Stimulated activated CD8-positive, alpha-beta memory T cell treated with anti-CD3 and anti-CD28 coated beads, Interleukin-15, amount 100 ng/mL, for 1 hour (primary cell): ENCODE measurements at regions not wholly inside any gene's neighbourhood (a gene's known extent, or its start where the extent isn't known, plus 50 kb on each side); places are given as distances from the start of the nearest gene placed in this dataset.

ENCODE experiments used
- DNase-seq: peaks from one replicate; pipeline ENCODE4 v3.0.0-alpha.2; 2020; ENCODE audit warnings: low read depth

DNA sequence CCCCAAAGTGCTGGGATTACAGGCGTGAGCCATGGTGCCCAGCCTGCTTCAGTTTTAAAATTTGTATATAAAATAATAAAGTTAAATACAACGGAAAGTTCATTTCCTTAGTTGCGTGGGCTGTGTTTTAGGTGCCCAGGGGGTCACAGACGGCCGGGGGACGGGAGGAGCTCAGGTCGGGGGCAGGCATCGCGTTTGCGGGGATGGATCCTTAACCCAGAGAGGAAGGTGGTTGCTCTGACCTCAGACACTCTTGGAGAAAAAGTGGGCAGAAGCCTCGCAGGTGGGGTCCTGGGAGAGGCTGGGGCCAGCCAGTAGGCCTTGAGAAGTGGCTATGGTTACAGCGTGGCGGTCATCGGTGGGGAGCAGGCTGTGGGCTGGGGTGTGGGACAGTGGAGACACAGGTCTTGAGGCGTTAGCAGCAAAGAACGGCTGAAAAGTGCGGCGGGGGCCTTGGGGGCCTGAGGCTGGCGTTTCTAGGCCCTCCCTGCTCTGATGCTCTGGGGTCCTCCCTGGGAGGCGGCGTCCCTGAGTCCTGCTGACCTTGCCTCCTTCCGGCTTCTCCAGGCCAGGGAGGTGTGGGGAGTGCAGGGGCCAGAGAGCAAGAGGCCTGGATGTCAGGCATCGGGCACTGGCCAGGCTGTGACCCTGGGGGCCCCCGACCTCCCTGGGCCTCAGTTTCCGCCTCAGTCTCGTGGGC, 54.4 kb downstream of the UNCX start:
- no peak for DNase-seq

DNA sequence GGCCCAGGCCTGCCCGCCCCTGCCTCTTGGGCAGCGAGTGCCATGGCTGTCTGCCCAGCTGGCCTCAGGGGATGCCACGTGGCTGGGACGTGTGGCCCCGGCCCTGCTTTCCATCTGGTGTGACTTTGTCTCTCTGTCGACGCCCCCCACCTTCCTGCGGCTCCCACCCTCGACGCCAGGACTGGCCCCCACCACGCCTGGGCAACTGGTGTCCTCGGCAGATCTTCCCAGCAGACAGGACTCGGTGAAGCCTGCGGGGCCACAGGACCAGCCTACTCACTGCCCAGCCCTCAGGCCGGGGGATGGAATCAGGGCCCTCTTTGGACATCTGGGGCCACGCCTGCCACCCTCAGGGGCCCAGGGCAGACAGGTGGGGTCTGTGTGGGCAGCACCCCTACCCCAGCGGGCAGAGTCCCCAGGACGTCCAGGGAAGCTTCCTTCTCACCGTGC, 55.1 kb downstream of the UNCX start:
- DNase-seq: no peak

DNA sequence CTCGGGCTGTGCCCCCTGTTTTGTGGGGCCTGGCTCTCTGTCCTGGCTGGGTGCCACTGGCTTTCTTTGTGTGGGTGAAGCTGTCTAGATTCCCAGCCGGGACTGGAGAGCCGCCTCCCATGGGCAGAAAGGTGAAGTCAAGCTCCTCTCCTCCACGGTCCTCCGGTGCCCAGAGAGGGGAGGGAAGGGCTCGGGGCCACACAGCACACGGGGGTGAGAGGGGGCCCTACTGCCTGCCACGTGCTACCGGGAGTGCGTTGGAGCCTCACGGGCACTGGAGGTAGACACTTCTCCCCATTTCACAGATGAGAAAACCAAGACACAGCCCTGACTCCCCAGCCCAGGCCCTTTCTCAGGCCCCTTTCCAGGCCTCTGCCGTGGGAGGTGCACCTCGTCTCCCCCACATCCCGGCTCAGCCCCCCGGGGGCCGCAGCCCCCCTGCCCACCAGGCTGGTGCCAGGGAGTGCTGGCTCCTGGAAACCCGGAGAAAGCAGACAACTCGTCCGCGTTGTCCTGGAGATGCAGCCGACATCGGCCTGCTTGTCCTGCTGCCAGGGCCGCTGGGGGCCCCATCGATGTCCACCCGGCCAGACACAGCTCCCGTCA, 55.8 kb downstream of the UNCX start:
- no peak for DNase-seq

DNA sequence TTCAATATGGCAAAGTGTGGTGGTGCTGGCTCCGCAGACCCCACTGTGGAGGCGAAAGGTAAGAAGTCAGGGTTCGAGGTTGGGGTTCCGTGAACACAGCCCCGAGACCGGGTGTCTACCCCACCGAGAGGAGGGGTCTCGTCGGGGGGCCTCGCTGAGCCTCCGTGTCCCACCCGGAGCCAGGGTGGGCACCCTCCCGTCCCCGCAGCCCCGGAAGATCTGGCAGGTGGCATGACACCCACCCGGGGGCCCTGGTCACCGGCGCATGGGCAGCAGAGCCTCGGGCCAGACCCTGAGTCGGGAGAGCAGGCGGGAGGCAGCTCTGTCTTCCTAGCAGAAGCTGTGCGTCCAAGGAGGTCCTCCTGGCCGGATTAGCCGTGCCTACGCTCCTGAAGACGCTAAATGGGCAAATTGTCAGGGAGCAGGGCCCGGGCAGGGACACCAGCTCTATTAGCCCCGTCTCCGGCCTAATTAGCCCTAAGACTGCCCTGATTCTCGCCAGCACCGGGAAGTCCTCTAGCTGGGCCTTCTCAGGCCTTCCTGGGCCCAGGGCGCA, 56.4 kb downstream of the UNCX start:
- no peak for DNase-seq

DNA sequence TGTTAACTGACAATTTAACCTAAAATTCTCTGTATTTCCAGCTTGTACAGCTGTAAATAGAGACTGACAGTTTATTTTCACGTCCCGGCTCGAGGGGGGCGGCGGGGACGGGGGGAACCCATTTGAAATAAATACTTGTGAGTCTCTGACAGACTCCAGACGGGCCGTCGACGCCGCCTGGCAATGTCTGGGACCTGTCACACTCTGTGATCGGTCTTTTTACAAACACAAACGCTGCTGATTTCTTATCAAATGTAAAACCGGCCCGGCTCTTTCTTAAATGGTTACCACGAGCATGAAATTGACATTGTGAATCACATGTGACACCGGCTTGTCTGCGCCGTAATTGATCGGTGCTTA, 57.0 kb downstream of the UNCX start:
- DNase-seq: no peak

DNA sequence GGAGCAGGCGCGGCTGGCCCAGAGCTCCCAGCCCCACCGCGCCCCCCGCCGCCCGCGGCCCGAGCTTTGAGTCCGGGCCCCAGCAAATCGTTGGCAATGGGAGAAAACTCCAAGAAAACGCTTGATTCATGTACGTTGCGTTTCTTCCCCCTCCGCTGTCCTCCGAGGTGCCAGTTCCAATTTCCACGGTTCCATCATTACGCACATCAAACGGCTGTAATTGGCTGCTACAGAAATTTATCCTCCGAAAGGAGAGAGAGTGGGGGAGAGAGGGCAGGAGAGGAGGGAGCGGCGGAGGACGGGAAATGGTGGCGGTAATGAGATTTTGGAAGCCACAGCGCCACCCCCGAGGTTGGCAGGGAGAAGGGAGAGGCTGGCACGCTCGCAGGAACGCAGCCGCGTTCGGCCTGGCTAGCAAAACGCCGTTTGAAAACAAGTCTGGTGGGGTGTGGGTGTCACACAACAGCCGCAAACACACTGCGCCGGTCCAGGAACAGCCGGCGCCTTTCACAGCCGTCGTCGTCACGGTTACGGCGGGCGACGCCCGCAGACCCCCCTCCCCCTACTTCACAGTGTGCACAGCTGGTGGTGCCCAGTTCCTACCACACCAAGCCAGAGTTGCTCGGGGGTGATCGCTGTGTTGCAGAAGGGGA, 57.5 kb downstream of the UNCX start:
- no peak for DNase-seq

DNA sequence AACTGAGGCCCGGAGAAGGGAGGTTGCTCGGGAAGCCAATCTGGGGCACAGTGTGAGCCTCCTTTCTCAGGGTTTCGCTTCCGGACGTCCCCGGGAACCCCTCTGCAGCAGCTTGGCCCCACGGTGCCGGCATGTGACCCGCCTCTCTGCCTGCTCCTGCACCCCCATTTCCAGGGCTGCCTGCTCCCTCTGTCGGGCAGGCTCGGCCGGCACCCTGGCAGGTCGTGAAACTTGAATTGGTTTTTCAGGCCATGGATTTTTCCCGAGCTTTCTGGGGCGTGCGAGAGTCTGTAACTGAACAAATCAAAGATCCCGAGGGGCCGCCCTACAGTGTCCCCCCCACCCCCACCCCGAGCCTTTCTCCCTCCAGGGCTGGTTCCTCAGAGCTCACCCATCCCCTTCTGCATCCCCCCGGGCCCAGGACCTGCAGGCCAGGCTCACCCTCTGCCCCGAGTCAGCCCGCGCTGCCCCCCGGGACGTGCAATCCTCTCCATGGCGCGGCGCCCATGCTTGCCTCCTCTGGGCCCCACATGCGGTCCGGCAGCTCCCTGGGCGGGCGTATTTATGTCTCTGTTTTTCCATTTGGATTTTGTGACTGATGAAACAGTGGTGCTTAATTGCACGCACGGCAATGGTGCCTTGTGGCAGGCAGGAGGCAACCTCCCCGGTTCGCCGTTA, 58.1 kb downstream of the UNCX start:
- DNase-seq: no peak

DNA sequence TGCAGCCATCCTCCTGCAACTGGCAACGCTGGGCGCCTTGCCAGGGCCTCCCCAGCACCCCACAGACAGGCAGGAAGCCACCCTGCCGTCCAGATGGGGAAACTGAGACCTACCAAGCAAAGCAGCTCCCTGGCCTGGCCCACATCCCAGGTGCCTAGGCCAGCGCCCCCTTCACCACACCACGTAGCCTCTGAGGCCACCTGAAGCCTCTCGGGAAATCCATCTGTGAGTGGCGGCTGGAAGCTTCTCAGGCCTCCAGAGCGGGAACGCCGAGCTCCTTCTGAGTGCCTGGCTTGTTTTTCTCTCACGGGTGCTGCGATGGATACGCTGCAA, 58.7 kb downstream of the UNCX start:
- DNase-seq: no peak

DNA sequence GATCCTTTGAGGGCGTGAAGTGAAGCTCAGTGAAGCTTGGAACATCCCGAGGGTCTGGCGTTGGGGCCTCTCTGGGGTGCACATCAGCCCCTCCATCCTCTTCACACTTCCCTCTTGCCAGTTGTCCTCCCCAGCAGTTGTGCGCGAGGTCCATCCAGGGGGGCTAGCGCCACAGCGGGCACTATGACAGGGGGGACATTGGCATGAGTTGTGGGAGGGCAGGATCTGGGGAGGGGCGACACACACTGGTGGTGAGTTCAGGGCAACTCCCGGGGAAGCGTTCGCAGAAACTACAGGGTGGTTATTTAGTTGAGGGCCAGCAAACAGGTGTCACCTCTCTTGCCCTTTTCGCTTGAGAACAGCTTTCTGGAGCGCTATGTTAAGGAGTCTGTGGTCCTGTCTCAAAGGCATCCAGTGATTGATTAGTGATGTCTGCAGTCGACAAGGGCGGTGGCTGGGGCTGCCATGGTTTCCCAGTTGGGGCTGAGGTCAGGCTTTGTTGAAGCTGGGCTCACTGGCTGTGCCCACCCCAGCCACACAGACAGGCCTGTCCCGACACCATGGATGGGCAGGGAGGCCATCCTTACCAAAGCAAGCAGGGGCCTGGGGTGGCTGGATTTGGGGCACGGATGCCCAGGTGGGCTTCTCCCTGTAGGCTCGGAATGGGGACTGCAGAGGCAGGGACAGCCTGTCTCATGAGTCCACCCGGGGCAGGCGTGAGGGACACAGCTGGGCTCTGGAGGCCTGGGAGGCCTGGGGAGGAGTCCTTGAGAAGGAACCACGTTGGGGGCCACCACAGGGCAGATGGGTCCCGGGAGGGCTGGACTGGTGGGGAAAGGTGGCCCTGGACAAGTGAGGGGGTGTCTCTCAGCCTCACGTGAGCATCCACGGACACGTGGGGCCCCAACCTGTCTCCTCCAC, 59.4 kb downstream of the UNCX start:
- no peak for DNase-seq

DNA sequence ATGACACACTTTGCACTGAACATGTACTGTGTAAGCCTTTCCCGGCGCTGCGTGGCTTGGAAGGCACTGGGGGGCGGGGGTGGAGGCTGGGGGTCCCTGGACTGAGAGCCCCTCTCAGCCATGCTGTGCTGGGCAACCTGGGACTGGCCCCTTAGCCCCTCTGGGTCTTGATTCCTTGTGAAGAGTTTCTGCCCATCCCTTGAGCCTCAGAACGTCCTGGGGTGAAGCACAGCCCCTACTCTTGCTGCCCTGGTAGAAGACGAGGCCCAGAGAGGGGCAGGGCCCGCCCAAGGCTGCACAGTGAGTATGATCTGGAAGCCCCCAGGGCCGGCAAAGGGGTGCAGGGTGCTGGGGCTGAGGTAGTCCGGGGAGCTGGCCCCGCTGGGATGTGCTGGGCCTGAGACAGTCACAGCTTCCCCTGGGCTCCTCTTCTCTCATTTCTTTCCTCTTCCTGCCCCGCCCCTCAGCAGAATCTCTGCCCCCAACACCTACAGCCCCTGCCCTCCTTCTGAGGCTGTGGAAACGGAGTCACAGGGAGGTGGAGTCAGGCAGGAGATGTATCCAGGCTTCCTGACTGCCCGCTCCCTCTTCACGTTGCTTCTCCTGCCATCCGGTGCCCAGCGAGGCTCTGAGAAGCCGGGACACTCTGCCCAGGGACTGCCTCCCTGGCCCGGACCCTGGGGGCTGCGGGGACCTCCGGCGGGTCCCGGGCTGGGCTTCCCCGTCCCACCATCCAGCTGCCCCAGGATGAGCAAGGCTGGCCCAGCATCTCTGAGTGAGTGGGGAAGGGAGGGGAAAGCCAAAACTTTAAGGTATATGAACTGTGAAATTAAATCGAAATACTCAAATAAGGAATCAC, 60.5 kb downstream of the UNCX start:
- no peak for DNase-seq

DNA sequence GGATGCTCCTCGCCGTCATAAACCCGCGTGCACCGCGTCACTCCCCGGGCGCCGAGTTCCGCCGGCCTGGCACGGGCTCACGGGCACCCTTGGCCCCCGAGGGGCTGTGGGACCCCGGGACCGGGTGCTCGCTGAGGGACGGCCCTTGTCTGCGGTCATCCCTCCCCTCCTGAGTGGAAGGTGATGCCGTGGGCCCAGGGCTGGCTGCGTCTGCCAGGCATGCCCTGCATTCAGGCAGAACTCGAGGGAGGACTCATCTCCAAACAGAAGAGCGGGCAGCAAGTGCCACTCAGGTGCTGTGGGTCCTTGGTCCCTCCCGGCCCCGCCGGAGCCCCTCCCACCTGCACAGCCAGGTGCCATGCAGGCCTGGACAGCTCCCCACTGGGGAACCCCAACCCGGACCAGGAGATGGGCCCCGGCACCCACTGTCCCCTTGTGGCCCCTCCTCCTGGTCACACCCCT, 61.3 kb downstream of the UNCX start:
- no peak for DNase-seq

DNA sequence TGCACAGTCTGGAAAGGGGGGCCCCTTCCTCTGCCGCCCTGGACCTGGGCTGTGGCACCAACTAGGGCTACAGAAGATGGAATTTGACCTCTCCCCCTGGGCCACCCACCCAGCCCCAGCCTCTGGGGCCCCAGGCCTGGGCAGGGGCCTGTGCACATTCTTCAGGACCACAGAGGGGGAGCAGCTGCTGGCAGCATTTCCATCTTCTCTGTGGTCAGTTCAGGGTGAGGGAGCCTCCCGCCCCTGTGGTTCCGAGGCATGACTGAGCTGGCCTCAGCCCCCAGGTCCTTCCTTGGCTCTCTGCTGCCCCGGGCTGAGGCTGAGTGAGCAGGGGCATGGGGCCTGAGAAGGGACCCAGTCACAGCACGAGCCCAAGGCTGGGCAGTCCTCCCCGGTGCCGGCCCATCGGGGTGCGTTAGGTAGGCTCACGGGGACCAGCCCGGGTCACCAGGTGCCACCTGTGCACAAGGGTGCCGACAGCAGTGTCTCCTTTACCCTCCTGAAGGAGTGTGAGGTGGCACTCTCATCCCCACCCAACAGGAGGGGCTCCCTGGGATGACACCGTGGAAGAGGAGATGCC, 63.2 kb downstream of the UNCX start:
- DNase-seq: no peak

DNA sequence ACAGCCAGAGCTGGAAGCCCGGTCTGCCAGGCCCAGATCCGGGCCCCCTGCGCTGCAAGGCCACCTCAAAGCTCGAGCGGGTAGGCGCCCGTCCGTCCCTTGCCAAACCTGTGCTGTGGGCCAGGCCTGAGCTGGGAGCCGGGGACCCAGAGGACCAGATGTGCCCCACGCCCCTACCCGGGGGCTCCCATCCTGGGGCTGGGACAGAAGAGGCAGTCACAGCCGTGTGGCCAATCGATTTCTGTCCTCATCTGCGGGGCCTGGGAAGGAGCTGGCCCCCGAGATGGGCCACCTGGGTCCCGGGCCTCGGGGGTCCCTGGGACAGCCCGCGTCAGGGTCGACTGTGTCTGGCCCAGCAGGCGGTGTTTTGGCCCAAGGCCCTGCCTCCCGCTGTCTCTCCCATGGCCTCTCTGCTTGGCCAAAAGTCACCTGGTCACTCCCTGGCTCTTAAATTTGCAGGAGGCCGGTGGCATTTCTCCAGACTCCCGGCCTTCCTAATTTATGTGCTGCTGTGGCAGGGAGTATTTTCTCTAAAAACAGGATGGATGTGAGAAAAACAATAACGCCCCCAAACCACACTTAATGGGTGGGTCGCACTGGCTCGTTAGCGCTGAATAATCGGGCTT, 63.8 kb downstream of the UNCX start:
- DNase-seq: no peak

DNA sequence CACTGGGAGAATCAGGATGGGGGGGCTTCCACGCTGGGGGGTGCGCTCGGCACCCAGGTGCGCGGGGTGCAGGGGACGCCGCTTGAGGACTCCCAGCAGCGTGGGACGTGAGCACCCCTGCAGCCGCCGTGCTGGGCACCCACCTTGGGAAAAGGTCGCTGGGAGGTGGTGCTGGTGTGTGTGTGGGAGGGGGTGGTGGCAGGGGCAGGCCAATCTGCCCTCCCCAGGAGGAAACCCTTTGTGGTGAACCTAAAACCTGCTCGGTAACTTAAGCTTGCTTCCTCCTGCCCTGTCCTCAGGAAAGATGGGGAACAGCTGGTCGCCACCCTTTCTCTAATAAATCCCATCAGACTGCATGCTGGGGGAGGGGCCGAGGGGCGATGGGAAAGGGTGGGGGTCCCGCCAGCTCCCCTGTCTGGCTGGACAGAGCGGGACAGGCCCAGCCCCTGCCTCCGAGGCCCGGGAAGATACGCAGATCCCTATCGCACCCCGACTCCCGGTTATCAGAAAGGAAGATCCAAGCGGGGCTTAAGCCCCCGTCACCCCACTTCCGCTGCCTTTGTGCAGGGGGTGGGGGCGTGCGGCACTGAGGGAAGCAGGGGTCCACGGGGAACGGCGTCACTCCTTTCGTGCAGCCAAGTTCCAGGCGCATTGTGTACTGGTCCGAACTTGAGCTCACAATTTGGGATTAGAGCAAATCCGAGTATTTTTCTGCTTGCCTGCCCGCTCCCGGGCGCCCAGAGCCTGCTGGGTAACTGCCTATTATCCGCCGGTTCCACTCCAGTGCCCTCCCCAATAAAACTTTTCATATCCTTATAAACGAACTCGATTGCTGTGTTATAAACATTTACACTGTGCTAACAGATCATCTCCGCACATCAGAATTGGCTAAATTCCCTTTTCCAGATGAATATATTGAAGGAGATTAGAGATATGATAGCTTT, 64.6 kb downstream of the UNCX start:
- no peak for DNase-seq

DNA sequence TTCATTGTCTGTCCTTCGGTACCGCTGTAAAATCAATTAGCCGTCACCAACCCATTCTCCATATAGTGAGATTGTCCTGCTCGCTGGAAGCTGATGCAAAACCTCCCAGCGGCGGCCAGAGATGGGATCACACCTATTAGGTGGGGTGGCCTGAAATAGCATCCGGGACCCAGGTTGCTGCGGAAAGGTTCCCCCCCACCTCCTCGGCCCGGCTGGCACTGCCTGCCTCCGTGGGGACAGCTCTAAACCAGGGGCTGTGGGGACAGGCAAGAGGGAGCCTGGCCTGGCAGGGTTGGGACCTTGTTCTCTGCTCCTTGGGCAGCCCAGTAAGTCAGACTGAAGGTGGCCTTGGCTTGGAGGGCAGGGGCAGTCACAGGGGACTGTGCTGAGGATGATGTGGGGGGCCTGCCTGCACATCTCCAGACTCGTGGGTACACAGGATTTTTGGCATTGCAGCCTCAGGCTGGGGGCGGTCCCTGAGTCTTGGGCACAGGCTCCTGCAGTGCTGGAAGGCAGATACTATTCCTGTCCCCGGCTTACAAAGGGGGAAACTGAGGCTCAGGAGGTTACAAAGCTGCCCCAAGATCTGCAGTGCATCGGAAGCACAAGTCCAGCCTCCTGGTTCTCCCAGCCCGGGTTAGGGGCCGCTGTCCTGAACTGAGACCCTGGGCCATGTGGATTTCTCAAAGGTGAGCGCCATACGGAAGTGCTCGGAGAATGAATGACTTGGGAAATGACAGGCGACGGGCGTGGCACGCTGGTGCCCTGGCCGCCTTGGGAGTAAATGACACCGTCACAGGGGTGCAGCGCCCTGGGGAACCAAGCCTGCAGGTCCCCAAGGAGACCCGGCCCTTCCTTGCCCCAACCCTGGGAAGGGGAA, 65.6 kb downstream of the UNCX start:
- DNase-seq: no peak

DNA sequence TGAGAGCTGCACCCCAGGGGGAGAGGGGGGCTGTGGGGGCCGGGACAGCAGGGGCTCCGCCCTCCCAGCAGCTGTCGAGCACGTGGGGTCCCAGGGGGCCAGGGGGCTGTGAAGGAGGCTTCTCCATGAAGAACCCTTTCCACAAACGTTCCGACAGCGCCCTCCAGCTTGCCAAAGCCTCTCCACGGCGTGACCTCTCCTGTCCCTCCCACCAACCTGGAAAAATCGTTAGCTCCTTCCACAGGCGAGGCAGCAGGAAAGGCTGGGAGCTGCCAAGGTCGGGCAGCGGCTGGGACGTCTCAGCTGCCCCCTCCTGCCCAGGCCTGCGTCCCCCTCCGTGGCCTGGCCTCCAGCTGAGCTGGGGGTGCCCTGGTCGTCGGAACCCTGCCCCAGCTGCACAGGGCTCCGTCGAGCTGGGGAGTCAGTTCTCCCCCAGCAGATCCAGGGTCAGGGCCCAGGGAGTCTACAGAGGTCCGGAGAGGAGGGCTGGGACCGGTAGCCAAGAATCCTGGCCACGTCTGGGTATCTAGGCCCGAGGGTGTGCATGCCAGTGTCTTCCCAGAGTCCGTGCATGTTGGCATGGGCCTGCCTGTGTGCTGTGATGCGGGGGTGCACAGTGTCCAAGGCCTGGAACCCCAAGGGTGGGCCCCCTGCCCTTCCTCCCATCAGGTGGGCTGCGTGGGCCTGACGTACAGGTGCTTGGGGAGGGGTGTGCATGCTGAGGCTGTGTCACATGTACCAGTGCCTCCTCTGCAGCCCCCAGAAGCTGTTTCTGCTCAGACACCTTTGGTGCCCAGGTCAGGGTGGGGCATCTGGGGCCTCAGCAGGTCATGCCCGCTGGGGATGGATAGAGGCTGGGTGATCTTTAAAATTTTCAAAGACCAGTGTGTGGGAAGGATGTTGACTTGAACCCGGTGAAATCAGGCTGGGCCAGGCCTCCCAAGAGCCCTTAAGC, 66.5 kb downstream of the UNCX start:
- no peak for DNase-seq

DNA sequence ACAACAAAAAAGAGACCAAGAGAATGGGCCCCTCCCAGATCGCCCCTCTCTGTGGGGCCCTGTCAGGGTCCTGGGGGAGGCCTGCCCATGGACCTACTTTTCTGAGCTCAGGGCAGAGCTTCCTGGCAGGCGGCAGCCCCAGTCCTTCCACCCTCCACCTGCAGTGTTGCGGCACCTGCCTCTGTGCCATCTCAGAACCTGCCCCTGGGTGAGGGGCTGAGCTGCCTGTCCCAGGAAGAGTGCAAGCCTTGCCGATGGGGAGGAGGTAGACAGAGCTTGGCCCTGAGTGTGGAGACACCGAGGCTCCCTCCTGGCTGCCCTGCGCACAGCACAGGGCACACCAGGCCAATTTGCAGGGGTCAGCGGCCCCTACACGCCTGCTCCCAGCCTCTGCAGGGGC, 67.5 kb downstream of the UNCX start:
- DNase-seq: no peak
